NCI-H345 treated with DMSO at 0.1 percent for 48 hours (cell line): ENCODE measurements at regions not wholly inside any gene's neighbourhood (a gene's known extent, or its start where the extent isn't known, plus 50 kb on each side); places are given as distances from the start of the nearest gene placed in this dataset.

Experiments used
- DNase-seq: peaks from one replicate; lab custom pipeline; 2025; ENCODE audit not compliant: unreplicated experiment; lab: John Stamatoyannopoulos, UW

GRCh38 chr10:31647861-31648260 lies 280.8 kb downstream of the ARHGAP12 start:
- DNase-seq = no peak

GRCh38 chr10:31646519-31646918 lies 282.1 kb downstream of the ARHGAP12 start:
- DNase-seq = no peak

GRCh38 chr10:31645786-31646185 lies 282.8 kb downstream of the ARHGAP12 start:
- no peak for DNase-seq

- no peak for DNase-seq
Measured at GRCh38 chr10:31644931-31645633, 283.5 kb downstream of the ARHGAP12 start.

- DNase-seq = no peak
Measured at GRCh38 chr10:31642281-31642680, 286.4 kb downstream of the ARHGAP12 start.

- no peak for DNase-seq
Measured at GRCh38 chr10:31635415-31636065, 293.1 kb downstream of the ARHGAP12 start.

- DNase-seq = no peak
Measured at GRCh38 chr10:31635009-31635408, 293.6 kb downstream of the ARHGAP12 start.

GRCh38 chr10:31630861-31631567 lies 297.6 kb downstream of the ARHGAP12 start:
- DNase-seq = no peak

GRCh38 chr10:31625566-31625965 lies 303.1 kb downstream of the ARHGAP12 start:
- no peak for DNase-seq

GRCh38 chr10:31624611-31625010 lies 304.0 kb downstream of the ARHGAP12 start:
- DNase-seq = no peak

- no peak for DNase-seq
Measured at GRCh38 chr10:31623947-31624346, 304.7 kb downstream of the ARHGAP12 start.

GRCh38 chr10:31623466-31623865 lies 304.4 kb downstream of the ZEB1 start:
- DNase-seq = no peak

- no peak for DNase-seq
Measured at GRCh38 chr10:31622978-31623377, 304.0 kb downstream of the ZEB1 start.

- no peak for DNase-seq
Measured at GRCh38 chr10:31621733-31622132, 302.7 kb downstream of the ZEB1 start.

GRCh38 chr10:31620226-31621151 lies 301.5 kb downstream of the ZEB1 start:
- DNase-seq = no peak

- no peak for DNase-seq
Measured at GRCh38 chr10:31619531-31620061, 300.6 kb downstream of the ZEB1 start.

GRCh38 chr10:31618541-31619291 lies 299.7 kb downstream of the ZEB1 start:
- no peak for DNase-seq

- DNase-seq = no peak
Measured at GRCh38 chr10:31617757-31618156, 298.7 kb downstream of the ZEB1 start.

GRCh38 chr10:31617133-31617532 lies 298.1 kb downstream of the ZEB1 start:
- no peak for DNase-seq

GRCh38 chr10:31615129-31615528 lies 296.1 kb downstream of the ZEB1 start:
- no peak for DNase-seq
